OCI-LY7 (cell line): ENCODE measurements at regions not wholly inside any gene's neighbourhood (a gene's known extent, or its start where the extent isn't known, plus 50 kb on each side); places are given as distances from the start of the nearest gene placed in this dataset.

Source experiments
- EZH2phosphoT487 ChIP-seq: fragments of 200-600 bp; sonication (generic); IDR thresholded peaks from 2 replicates; pipeline ENCODE4 v1.6.1; 2018; ENCODE audit warnings: low read depth, borderline replicate concordance, mild to moderate bottlenecking, mixed run types, antibody characterized with exemption, low read length, moderate library complexity, mixed read lengths
- TF ChIP-seq, protein P1 (sequence below): fragments of 200-600 bp; sonication (generic); conservative IDR thresholded peaks from 2 replicates; pipeline ENCODE4 v1.5.1; 2014; ENCODE audit warnings: mild to moderate bottlenecking, antibody characterized with exemption, low read length, moderate library complexity, mixed read lengths

- TF ChIP-seq, protein P1, sequence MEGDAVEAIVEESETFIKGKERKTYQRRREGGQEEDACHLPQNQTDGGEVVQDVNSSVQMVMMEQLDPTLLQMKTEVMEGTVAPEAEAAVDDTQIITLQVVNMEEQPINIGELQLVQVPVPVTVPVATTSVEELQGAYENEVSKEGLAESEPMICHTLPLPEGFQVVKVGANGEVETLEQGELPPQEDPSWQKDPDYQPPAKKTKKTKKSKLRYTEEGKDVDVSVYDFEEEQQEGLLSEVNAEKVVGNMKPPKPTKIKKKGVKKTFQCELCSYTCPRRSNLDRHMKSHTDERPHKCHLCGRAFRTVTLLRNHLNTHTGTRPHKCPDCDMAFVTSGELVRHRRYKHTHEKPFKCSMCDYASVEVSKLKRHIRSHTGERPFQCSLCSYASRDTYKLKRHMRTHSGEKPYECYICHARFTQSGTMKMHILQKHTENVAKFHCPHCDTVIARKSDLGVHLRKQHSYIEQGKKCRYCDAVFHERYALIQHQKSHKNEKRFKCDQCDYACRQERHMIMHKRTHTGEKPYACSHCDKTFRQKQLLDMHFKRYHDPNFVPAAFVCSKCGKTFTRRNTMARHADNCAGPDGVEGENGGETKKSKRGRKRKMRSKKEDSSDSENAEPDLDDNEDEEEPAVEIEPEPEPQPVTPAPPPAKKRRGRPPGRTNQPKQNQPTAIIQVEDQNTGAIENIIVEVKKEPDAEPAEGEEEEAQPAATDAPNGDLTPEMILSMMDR = no peak
- no peak for TF ChIP-seq EZH2phosphoT487
These were observed 849.8 kb downstream of the NXPH1 start for GRCh38 chr7:9283246-9283645.
